ENCODE measurements at regions not wholly inside any gene's neighbourhood (a gene's known extent, or its start where the extent isn't known, plus 50 kb on each side); places are given as distances from the start of the nearest gene placed in this dataset.

GRCh38 chr16:61596655-61597054 lies 439.6 kb downstream of the CDH8 start:
- DNase-seq, result no peak

DNA sequence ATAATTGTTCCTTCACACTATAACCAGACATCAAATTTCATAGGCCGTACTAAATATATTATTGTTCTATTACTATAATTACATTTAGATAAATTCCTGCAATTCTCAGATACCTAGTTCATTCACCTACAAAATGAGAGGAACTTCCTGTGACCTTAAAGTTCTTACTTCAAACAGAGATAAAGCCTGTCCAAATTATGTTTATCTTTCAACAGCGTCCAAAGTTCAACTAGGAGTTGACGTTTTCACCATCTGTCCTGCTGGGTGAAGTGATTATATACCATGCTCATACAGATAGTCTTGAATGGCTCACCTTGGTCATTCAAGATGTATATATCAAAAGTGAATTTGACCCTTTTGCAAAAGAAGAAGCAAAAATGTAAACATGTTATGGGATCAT lies 440.6 kb downstream of the CDH8 start:
- no peak for DNase-seq

DNA sequence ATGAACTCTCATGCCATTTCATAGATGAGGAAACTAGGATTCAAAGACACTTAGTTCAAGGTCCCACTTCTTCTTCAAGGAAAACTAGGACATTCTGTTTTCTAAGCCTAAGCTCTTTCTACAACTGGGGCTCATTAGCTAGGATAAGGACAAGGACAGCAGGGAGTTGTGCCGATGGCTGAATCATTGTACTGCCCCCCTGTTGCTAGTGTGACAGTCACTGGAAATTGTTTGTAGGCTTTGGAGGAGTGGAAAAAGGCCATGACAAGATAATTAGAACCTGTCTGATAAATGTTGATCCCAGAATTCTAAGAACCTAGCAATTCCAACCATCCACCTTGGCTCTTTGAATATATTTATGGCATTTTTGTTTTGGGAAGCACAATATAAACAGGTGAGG lies 445.7 kb downstream of the CDH8 start:
- no peak for DNase-seq

DNA sequence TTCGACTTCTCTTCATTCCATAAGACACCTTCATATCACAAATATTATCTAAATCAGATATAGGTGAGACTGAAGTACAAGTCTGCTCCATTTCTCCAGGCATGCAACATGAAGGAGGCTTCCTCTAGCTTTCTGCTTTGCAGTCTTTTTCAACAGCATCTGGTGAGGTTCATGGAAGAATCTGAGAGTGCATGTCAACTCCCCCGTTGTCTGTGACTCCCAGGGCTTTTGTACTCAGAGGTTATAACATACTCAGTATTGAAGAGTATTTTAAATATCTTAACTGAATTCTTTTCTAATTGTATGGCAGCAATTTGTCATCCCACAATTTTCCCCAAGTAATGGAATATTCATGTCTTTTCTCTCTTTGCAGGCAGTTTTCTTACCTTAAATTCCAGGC lies 448.7 kb downstream of the CDH8 start:
- DNase-seq, result no peak

DNA sequence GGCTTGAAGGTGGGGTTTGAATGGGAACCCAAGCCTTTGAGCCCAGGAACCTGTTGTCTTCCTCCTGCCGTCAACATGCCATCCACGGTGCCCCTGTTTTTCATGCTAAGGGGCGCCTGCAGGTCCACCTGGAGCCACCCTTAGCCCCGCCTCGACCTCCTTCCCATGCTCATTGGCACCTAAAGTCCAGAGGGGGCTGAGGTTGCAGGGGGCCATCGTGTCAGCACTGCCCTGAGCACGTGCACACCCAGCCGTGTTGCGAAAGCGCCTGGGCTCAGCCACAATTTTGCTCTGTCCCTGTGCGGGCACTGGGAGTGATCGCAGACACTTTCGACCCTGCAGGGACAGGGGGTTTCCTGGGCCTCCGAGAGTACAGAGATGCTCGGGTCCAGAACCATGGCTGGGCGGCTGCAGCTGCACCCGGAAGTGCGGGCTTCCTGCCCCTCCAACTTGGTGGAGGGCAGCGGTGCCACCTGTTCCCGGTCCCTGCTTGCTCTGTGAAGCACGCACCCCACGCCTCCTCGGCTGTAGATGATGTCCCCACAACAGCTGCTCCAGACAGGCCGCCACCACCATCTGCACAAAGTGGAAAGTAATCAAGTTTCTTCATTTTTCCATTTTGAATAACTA lies 454.7 kb downstream of the CDH8 start:
- DNase-seq, result no peak

DNA sequence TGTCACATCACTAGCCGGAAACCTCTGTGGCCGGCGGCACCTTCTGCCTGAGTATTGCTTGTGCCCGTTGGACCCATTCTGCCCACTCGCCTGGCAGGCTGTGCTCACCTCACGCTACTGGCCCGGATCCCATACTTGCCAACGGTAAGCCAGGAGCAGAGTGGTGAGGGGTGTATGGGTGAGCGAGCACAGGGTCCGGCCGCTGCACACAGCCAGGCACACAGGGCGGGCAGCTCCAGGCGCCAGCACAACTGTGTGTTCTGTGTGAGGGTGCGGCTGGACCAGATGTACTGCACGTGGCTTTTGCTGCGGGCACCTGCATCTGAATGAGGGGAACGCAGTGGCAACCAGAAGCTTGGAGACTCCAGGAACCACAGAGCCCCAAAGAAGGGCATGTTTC lies 455.7 kb downstream of the CDH8 start:
- DNase-seq, result no peak

GRCh38 chr16:61579195-61579594 lies 457.0 kb downstream of the CDH8 start:
- DNase-seq, result no peak

DNA sequence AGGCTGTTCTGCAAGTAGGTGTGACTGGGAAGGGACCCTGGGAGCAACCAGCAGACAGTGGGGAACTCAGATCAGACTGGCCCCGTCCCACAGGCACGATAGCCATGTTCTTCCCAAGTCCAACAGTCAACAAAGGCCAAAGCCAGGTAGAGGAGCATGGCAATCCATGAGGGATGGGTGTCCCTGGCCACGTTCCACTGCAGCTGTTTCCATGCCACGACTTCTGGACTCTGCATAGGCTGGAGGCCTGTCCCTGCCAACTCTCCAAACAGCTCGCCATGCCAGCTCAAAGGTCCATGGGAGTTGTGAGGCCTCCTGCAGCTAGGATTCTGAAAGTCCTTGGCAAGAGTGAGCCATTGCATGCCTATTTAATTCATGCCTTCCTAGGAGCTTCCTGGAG lies 459.8 kb downstream of the CDH8 start:
- no peak for DNase-seq

- no peak for DNase-seq
Measured at GRCh38 chr16:61575617-61576016, 460.6 kb downstream of the CDH8 start.

GRCh38 chr16:61569028-61569427 lies 467.2 kb downstream of the CDH8 start:
- no peak for DNase-seq

DNA sequence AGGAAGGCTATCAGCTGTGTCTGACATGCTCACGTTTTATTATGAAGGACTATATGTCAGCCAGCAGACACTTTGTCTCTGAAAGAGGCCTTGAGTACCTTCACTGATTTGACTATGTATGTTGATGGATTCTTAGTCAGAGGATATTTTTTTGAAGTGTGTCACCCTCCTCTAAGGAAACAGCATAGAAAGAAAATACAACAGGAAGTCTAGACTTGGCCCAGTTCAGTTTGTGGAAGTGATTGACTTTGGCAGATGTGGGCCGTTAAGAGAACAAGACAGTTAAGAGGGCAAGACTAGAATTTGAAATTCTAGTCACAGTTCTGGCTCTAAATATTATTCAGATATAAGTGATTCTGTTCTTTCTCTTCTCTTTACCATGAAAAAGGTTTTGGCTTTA lies 471.5 kb downstream of the CDH8 start:
- DNase-seq, result no peak

DNA sequence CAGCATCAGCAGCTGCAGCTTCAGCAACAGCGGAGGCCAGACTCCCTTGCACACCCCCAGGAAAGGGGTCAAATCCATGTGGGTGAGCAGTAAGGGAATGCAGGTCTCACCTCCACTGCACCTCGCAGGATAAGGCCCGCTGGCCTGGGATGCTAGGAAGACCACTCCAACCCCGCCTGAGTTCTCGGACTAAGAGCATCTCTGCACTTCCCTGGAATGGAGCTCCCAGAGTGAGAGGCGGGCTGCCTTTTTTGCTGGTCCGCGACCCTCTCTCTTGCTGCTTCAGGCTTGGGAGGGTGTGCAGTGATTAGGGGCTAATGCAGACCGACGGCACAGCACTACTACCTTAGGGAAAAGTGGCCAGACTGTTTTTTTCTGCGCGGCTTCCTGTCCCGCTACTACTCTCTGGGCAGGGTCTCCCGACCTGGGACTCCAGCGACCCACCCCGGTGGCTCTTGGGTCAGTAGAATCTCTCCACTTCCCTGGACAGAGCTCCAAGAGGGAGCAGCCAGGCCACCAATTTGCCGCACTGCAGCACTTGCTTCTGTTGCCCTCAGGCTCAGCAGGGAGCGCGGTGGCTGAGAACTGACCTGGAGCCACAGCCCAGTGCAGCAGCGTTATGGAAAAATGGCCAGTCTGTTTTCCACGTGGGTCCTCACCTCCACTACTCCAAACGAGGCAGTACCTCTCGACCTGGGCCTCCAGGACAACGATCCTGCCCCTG lies 480.4 kb downstream of the CDH8 start:
- no peak for DNase-seq

- DNase-seq, result no peak
Measured at GRCh38 chr16:61549327-61549726, 486.9 kb downstream of the CDH8 start.

DNA sequence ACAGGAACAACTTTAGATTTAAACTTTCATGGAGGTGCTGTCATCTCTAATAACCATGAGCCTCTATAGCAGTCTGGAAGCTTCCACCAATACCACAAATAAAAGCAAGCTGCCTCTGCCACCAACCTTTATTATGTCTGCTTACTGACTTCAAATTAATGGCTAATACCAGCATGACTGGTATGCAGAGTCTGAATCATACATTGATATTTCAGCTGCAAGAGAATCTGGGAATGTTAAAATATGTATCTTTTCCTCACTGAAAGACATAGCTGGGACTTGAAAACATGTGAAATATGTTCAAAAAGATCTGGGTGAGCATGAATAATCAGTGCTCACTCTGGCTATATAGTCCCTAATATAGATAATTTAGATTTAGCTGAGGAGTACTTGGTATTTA lies 488.6 kb downstream of the CDH8 start:
- DNase-seq, result no peak

DNA sequence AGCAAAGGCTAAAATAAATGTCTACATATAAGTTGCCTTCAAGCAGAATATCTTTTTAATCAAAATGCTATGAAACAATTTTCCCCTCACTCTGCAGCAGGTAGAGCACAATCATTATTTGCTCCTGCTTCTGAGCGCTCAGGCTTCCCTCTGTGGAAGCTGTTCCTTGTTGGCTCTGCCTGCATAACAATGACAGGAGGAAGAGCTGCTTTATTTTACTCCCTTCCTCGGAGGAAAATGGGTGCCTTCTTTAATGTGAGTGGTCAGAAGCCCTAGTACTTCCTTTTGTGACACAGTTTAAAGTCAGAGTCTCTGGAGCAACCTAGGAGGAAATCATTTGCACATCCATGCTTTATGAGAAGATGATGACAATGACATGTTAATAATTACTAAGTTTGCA lies 492.1 kb downstream of the CDH8 start:
- no peak for DNase-seq

- DNase-seq, result no peak
Measured at GRCh38 chr16:61540216-61540615, 496.0 kb downstream of the CDH8 start.

GRCh38 chr16:61530697-61531096 lies 505.5 kb downstream of the CDH8 start:
- no peak for DNase-seq

DNA sequence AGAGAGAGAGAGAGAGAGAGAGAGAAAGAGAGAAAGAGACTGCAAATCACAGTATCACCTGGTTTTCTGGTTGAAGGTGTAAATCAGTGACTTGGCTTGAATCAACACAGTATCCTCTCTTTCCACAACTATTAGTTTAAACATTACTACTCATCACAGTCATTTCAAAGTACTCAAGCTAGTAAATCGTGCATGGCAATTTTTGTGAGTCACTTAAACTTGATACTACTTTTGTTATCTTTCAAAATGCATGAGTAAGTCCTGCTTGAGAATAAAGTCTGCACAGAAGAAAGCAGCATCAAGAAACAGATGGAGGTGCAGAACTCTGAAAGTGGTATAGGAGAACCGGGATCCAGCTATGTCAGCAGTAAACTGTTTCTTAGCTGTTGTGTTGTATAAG lies 535.4 kb downstream of the CDH8 start:
- no peak for DNase-seq

DNA sequence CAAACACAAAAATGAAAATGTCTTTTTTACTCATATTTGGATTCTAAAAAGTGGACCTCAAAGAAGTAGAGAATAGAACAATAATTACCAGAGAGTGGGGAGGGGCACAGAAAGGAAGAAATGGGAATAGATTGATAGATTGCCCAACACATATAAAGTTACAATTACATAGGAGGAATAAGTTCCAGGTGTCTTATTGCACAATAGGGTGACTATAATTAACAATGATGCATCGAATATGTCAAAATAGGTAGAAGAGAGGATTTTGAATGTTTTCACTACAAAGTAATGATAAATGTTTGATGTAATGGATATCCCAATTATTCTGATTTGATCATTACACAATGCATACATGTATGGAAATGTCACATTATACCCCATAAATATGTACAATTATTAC lies 556.0 kb downstream of the CDH8 start:
- no peak for DNase-seq

DNA sequence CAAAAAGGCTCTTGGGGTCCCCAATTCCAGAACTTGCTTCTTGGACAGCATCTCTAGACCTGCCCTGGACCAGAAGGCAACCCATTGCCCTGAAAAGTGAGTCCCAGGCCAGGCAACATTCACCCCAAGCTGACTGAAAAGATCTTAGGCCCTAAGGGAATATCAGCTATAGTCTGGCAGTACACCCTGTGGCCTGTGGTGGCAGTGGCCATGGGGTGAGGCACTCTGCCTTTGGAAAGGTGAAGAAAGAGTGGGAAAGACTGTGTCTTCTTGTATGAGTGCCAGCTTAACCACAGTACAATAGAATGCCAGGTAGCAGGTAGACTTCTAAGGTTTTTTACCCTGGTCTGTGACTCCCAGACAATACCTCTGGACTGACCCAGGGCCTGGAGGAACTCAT lies 564.5 kb downstream of the CDH8 start:
- DNase-seq, result no peak

GRCh38 chr16:61471023-61471422 lies 565.2 kb downstream of the CDH8 start:
- no peak for DNase-seq

- no peak for DNase-seq
Measured at GRCh38 chr16:61465285-61465684, 571.0 kb downstream of the CDH8 start.

DNA sequence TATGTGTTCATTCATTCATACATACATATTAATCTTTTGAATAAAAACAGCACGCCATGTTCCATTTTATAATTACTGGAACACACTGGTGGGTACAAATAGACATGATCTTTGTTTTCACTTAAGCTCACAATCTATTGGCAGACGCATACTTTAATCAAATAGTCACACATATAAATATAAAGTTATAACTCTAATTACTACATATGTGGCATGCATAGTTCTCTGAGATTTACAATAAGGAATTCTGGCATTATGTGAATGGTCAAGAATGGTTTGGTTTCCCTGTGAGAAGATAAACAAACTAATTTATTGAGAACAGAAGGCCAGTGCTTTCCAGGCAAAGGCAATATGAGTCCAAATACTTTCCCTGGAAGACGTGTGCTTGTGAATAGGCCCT lies 576.2 kb downstream of the CDH8 start:
- no peak for DNase-seq

DNA sequence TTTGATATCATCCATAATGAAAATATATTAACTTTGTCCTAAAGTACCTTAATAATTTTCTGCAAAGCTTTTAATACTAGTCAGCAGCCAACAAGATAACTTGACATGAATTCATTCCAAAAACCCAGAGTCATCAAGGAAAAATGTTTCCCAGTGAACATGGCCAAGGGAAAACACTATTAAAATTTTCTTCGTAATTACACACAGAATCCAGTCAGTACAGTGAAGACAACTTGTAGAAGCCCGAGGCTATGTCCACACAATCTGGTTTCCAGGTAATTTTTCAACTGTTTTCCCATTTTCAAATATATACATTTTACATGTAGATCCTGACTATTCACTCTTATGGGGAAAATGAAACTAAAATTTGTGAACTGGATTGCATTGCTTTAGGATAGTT lies 600.9 kb downstream of the CDH8 start:
- no peak for DNase-seq

GRCh38 chr16:61432421-61432820 lies 603.8 kb downstream of the CDH8 start:
- no peak for DNase-seq

Data from NCI-H446 treated with DMSO at 0.1 percent for 48 hours (cell line).